ENCODE measurements at regions not wholly inside any gene's neighbourhood (a gene's known extent, or its start where the extent isn't known, plus 50 kb on each side); places are given as distances from the start of the nearest gene placed in this dataset.

GRCh38 chr15:93451822-93452221, 362.8 kb upstream of the RGMA start:
- no peak for TF ChIP-seq CTCF (conservative IDR thresholded peaks at IDR 0.05; ENCODE audit: low read depth)
- H3K27ac ChIP-seq: no peak overlapping the region
- ChIA-PET CTCF (no interaction called here), POLR2A (ENCODE audit: low non-redundant PET) (no interaction called here)
- DNase-seq (ENCODE audit: low spot score): no peak

DNA sequence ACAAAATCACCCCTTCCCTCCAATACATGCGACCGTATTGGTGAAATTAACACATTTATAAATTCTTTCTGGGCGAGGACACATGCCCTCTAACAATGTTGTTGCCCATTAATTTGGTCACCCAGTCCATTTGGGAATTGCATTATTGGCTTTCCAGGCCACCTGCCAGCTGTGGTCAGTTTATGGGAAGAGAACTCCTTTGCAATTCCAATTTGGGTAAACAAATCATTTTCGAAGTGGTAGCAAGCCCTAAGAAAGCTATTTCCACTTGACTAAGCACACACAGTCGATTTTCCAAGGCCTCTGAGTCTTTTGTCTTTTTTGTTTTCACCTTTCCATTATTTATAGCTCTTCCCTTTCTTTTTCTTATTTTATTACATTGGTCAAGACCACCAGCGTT, 362.3 kb upstream of the RGMA start:
- ChIA-PET POLR2A (ENCODE audit: low non-redundant PET) (no interaction called here), CTCF (no interaction called here)
- no peak for DNase-seq (ENCODE audit: low spot score)
- no peak overlapping the region for H3K27ac ChIP-seq
- no peak for TF ChIP-seq CTCF (conservative IDR thresholded peaks at IDR 0.05; ENCODE audit: low read depth)

DNA sequence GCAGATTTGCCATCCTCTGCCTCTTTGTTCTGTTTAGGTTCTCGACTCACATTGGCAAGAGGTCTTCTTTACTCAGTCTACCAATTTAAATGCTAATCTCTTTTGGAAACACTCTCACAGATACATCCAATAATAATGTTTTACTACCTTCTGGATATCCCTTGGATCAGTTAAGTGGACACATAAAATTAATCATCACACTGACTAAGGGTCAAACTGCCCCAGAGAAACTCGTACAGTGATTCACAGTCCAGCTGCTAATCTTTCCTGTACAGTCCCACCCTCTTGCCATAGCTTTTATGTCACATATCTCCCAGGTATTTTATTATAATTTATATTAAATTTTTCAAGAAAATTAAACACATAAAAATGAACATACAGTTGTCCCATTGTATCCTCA, 360.8 kb upstream of the RGMA start:
- CTCF ChIA-PET: no interaction called here

DNA sequence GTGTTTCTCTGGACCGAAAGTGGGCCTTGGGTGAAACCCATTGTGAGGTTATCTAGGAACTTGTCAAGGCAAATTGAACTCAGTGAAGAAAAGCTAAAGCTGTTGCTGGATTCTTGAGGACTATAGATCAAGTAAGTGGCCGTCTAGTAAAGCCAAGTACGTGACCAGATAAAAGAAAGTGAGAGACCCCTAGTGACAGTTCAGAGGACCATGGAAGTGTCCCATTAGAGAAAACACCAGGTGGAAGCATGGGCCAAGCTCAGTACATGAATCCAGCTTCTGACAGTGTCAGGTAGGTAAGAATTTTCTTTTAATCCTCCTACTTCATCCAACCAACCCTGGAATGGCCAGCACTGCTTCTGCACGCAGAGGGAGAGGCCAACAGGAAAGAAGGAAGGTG, 349.3 kb upstream of the RGMA start:
- DNase-seq (ENCODE audit: low spot score): no peak
- ChIA-PET CTCF (no interaction called here), POLR2A (ENCODE audit: low non-redundant PET) (no interaction called here)
- H3K27ac ChIP-seq: no peak overlapping the region
- TF ChIP-seq CTCF (conservative IDR thresholded peaks at IDR 0.05; ENCODE audit: low read depth): no peak

More for the DNA sequence above, 360.8 kb upstream of the RGMA start:
- TF ChIP-seq CTCF (conservative IDR thresholded peaks at IDR 0.05; ENCODE audit: low read depth): no peak
- H3K27ac ChIP-seq: no peak overlapping the region
- POLR2A ChIA-PET (ENCODE audit: low non-redundant PET): no interaction called here
- DNase-seq (ENCODE audit: low spot score): no peak

DNA sequence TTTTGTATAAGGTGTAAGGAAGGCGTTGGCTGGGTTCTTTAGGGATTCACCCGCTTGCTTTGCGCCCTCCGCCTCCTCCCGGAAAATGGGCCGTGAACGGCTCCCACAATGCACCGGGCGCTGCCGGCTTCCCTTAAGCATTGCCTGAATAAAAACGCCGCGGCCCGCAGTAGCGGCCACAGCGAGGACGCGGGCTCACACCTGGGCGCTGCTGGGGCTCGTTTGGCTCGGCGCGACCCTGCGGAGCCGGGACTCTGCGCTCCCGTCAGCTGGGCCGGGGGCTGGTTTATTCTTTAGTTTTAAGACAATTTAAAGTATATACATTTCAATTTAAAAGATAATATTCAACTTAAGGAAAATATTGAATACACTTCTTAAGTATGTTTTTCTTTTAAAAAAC, 343.5 kb upstream of the RGMA start:
- H3K27ac ChIP-seq: no peak overlapping the region
- ChIA-PET POLR2A (ENCODE audit: low non-redundant PET) (no interaction called here), CTCF (no interaction called here)
- TF ChIP-seq CTCF (conservative IDR thresholded peaks at IDR 0.05; ENCODE audit: low read depth): no peak
- DNase-seq (ENCODE audit: low spot score): no peak

GRCh38 chr15:93428807-93429351, 339.9 kb upstream of the RGMA start:
- peak; percentile 11 for DNase-seq (ENCODE audit: low spot score)
- H3K27ac ChIP-seq: no peak overlapping the region; the same call in 1 of the 2 replicates
- ChIA-PET CTCF (interaction anchor here (0.7 kb wide), 1 partner anchor 335 kb away, joined by 3 read pairs; no protein-coding TSS in a partner anchor), POLR2A (ENCODE audit: low non-redundant PET) (no interaction called here)
- TF ChIP-seq CTCF (conservative IDR thresholded peaks at IDR 0.05; ENCODE audit: low read depth): no peak

All from RWPE1 (cell line).